Aorta (tissue), 5 donors: ENCODE measurements at regions not wholly inside any gene's neighbourhood (a gene's known extent, or its start where the extent isn't known, plus 50 kb on each side); places are given as distances from the start of the nearest gene placed in this dataset.

Experiments used
- ATAC-seq: fragments of 200-7000 bp; cut with Tn5 transposase; one replicate; pipeline ENCODE4 v1.9.1; 2022; ENCODE audit warnings: moderate library complexity; ENCODE audit not compliant: low FRiP score
- DNase-seq, 2 donors: peaks; one replicate each; pipeline ENCODE4 v3.0.0-alpha.2; 2020
- H3K27ac ChIP-seq, 2 donors: one replicate each; pipeline ENCODE4 v1.5.1; 2013; ENCODE audit warnings: low read length in 2 of 2, mild to moderate bottlenecking in 2 of 2, moderate library complexity in 2 of 2, control low read depth in 1 of 2, inconsistent platforms in 1 of 2, low read depth in 1 of 2
- H3K27me3 ChIP-seq, 2 donors: one replicate each; pipeline ENCODE4 v1.6.1; 2013; ENCODE audit warnings: control low read depth in 1 of 2, low read length in 1 of 2, mild to moderate bottlenecking in 1 of 2, moderate library complexity in 1 of 2; ENCODE audit not compliant: insufficient read depth in 2 of 2, control insufficient read depth in 1 of 2
- H3K36me3 ChIP-seq, 2 donors: one replicate each; pipeline ENCODE4 v1.6.1; 2013; ENCODE audit warnings: control low read depth in 1 of 2, low read length in 1 of 2, mild to moderate bottlenecking in 1 of 2; ENCODE audit not compliant: insufficient read depth in 2 of 2, control insufficient read depth in 1 of 2
- H3K4me1 ChIP-seq, 2 donors: one replicate each; pipeline ENCODE4 v1.6.1; 2013; ENCODE audit warnings: low read length in 2 of 2, control low read depth in 1 of 2, mild to moderate bottlenecking in 1 of 2, moderate library complexity in 1 of 2; ENCODE audit not compliant: insufficient read depth in 2 of 2, control insufficient read depth in 1 of 2
- H3K4me3 ChIP-seq, 2 donors: one replicate each; pipeline ENCODE4 v1.5.1; 2013; ENCODE audit warnings: low read length in 2 of 2, control low read depth in 1 of 2, mild to moderate bottlenecking in 1 of 2
- H3K9me3 ChIP-seq: one replicate; pipeline ENCODE4 v1.6.1; 2013; ENCODE audit warnings: mild to moderate bottlenecking, low read length; ENCODE audit not compliant: control insufficient read depth
- WGBS, 2 donors: extraction: QIAGEN DNeasy Blood & Tissue Kit; methylation state at CpG; one replicate each; pipeline ENCODE4 v1.1.7; 2013; 5-methylcytosine and 5-hydroxymethylcytosine counted together
- intact Hi-C, 2 donors: fragments of 100-400 bp; cut with DNase I; formaldehyde crosslinking; loops; one replicate each; pipeline versions ENCODE4 v1.14.2 to v1.15.0; 2022
- donor health status: healthy with polysubstance abuse.
- donor health status: Bipolar disorder and iron deficiency.
- donor health status: DM: no; HTN: no; CAD: no.
- donor health status: DM: no; HTN: no; CAD: no.
- donor health status: DM: yes; HTN: yes; CAD: no.

- Histone ChIP-seq H3K27me3 (no peaks in the 10 kb centered on the region), H3K36me3 (no peaks in the 10 kb centered on the region), H3K9me3 (no peaks in the 10 kb centered on the region), H3K4me3 (no peak overlapping the region), H3K4me1 (no peaks in the 10 kb centered on the region), H3K27ac (no peak overlapping the region)
- no peak for DNase-seq
- intact Hi-C loops: no loop called here
- WGBS, 2 donors: 9% methylated on average over 2 of the region's 2 CpGs
- ATAC-seq: no peak
Observed at GRCh38 chr10:105770524-105771212, 1129.6 kb downstream of the SORCS3 start.

- Histone ChIP-seq H3K27ac (no peak overlapping the region), H3K36me3 (no peaks in the 10 kb centered on the region), H3K9me3 (no peaks in the 10 kb centered on the region), H3K4me3 (no peak overlapping the region), H3K4me1 (no peaks in the 10 kb centered on the region), H3K27me3 (no peaks in the 10 kb centered on the region)
- 22 to 27% methylated on average over 6 of the region's 6 CpGs for WGBS, 2 donors
- intact Hi-C loops: no loop called here
- no peak for DNase-seq
- ATAC-seq: no peak
Observed at GRCh38 chr10:105769248-105770184, 1128.4 kb downstream of the SORCS3 start.

- intact Hi-C loops: no loop called here
- H3K4me1 ChIP-seq: no peaks in the 10 kb centered on the region
- no peak overlapping the region for H3K27ac ChIP-seq
- ATAC-seq: no peak
- H3K36me3 ChIP-seq: no peaks in the 10 kb centered on the region
- DNase-seq: no peak
- WGBS, 2 donors: 52 to 56% methylated on average over 2 of the region's 2 CpGs
- H3K27me3 ChIP-seq: no peaks in the 10 kb centered on the region
- no peak overlapping the region for H3K4me3 ChIP-seq
- H3K9me3 ChIP-seq: no peaks in the 10 kb centered on the region
Observed at GRCh38 chr10:105763611-105764010, 1122.5 kb downstream of the SORCS3 start.

- no peak for DNase-seq
- no peak overlapping the region for H3K27ac ChIP-seq
- H3K4me3 ChIP-seq: no peak overlapping the region
- H3K4me1 ChIP-seq: no peaks in the 10 kb centered on the region
- H3K36me3 ChIP-seq: no peaks in the 10 kb centered on the region
- no peaks in the 10 kb centered on the region for H3K27me3 ChIP-seq
- H3K9me3 ChIP-seq: no peaks in the 10 kb centered on the region
- intact Hi-C loops: no loop called here
- 50 to 56% methylated on average over 4 of the region's 4 CpGs for WGBS, 2 donors
- no peak for ATAC-seq
Observed at GRCh38 chr10:105761576-105762260, 1120.6 kb downstream of the SORCS3 start.

- 42 to 45% methylated on average over 3 of the region's 3 CpGs for WGBS, 2 donors
Observed at GRCh38 chr10:105759669-105760068, 1118.6 kb downstream of the SORCS3 start.

GRCh38 chr10:105758209-105758998 is 1117.3 kb downstream of the SORCS3 start:
- Histone ChIP-seq H3K9me3 (no peaks in the 10 kb centered on the region), H3K36me3 (no peaks in the 10 kb centered on the region), H3K4me1 (no peaks in the 10 kb centered on the region), H3K27ac (no peak overlapping the region), H3K4me3 (no peak overlapping the region), H3K27me3 (no peaks in the 10 kb centered on the region)
- no peak for DNase-seq
- WGBS, 2 donors: 55 to 81% methylated on average over 2 of the region's 2 CpGs
- ATAC-seq: no peak
- intact Hi-C loops: no loop called here

More at GRCh38 chr10:105759669-105760068, 1118.6 kb downstream of the SORCS3 start:
- no peak overlapping the region for H3K4me3 ChIP-seq
- no peak for DNase-seq
- no peaks in the 10 kb centered on the region for H3K27me3 ChIP-seq
- H3K4me1 ChIP-seq: no peaks in the 10 kb centered on the region
- intact Hi-C loops: no loop called here
- no peaks in the 10 kb centered on the region for H3K9me3 ChIP-seq
- H3K36me3 ChIP-seq: no peaks in the 10 kb centered on the region
- no peak overlapping the region for H3K27ac ChIP-seq
- ATAC-seq: peak; percentile 29

- Histone ChIP-seq H3K9me3 (no peaks in the 10 kb centered on the region), H3K4me1 (no peaks in the 10 kb centered on the region), H3K27ac (no peak overlapping the region), H3K27me3 (no peaks in the 10 kb centered on the region), H3K36me3 (no peaks in the 10 kb centered on the region), H3K4me3 (no peak overlapping the region)
- ATAC-seq: no peak
- WGBS, 2 donors: 48% methylated on average over 4 of the region's 4 CpGs
- intact Hi-C loops: no loop called here
- DNase-seq: no peak
Observed at GRCh38 chr10:105757302-105757701, 1116.2 kb downstream of the SORCS3 start.

GRCh38 chr10:105756386-105756785 is 1115.3 kb downstream of the SORCS3 start:
- ATAC-seq: no peak
- Histone ChIP-seq H3K27ac (no peak overlapping the region), H3K27me3 (no peaks in the 10 kb centered on the region), H3K9me3 (no peaks in the 10 kb centered on the region), H3K4me1 (no peaks in the 10 kb centered on the region), H3K4me3 (no peak overlapping the region), H3K36me3 (no peaks in the 10 kb centered on the region)
- intact Hi-C loops: no loop called here
- DNase-seq: no peak
- 11 to 26% methylated on average over 3 of the region's 3 CpGs for WGBS, 2 donors
